Esophagus squamous epithelium (tissue), 4 donors: ENCODE measurements at regions not wholly inside any gene's neighbourhood (a gene's known extent, or its start where the extent isn't known, plus 50 kb on each side); places are given as distances from the start of the nearest gene placed in this dataset.
"Not testable (repeated sequence)": the region's sequence is repeated elsewhere in the genome, so short reads cannot be mapped to it uniquely, and the experiment has no call there.

Source experiments
- POLR2A ChIP-seq, 4 donors: fragments of 450-650 bp; IDR thresholded peaks; one replicate each; pipeline ENCODE4 v1.6.1; 2017; ENCODE audit warnings: antibody characterized with exemption in 4 of 4, mild to moderate bottlenecking in 4 of 4, moderate library complexity in 3 of 4
- TF ChIP-seq, protein P1 (sequence below), 6 experiments: fragments of 450-650 bp in 4 of 6; fragments of 200-600 bp in 2 of 6; sonication (generic) in 2 of 6; IDR thresholded peaks; one replicate each; pipeline ENCODE4 v1.5.1; 2016 to 2019; ENCODE audit warnings: antibody characterized with exemption in 6 of 6, mild to moderate bottlenecking in 4 of 6, moderate library complexity in 4 of 6

DNA sequence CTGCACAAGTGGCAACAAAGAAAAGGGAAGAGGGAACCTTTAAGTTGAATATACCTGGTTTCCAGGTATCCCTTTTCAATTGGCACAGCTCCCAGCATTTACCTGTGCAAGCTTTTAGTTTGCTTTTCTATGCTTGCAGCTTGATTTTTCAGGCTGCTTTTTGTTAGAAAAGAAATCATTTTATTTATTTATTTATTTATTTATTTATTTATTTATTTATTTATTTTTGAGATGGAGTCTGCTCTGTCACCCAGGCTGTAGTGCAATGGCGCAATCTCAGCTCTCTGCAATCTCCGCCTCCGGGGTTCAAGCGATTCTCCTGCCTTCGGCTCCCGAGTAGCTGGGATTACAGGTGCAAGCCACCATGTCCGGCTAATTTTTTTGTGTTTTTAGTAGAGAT is 587.1 kb downstream of the KCNT2 start:
- TF ChIP-seq POLR2A (IDR thresholded peaks at IDR 0.05) = not testable (repeated sequence)
- TF ChIP-seq, protein P1, sequence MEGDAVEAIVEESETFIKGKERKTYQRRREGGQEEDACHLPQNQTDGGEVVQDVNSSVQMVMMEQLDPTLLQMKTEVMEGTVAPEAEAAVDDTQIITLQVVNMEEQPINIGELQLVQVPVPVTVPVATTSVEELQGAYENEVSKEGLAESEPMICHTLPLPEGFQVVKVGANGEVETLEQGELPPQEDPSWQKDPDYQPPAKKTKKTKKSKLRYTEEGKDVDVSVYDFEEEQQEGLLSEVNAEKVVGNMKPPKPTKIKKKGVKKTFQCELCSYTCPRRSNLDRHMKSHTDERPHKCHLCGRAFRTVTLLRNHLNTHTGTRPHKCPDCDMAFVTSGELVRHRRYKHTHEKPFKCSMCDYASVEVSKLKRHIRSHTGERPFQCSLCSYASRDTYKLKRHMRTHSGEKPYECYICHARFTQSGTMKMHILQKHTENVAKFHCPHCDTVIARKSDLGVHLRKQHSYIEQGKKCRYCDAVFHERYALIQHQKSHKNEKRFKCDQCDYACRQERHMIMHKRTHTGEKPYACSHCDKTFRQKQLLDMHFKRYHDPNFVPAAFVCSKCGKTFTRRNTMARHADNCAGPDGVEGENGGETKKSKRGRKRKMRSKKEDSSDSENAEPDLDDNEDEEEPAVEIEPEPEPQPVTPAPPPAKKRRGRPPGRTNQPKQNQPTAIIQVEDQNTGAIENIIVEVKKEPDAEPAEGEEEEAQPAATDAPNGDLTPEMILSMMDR (IDR thresholded peaks at IDR 0.05) = not testable (repeated sequence)
